DMS53 (cell line): ENCODE measurements at regions not wholly inside any gene's neighbourhood (a gene's known extent, or its start where the extent isn't known, plus 50 kb on each side); places are given as distances from the start of the nearest gene placed in this dataset.
A peak's percentile ranks its signal among the peaks of the same experiment; 100 is the strongest.

Experiments
- DNase-seq: peaks from one replicate; lab custom pipeline; 2025; lab: John Stamatoyannopoulos, UW

DNA sequence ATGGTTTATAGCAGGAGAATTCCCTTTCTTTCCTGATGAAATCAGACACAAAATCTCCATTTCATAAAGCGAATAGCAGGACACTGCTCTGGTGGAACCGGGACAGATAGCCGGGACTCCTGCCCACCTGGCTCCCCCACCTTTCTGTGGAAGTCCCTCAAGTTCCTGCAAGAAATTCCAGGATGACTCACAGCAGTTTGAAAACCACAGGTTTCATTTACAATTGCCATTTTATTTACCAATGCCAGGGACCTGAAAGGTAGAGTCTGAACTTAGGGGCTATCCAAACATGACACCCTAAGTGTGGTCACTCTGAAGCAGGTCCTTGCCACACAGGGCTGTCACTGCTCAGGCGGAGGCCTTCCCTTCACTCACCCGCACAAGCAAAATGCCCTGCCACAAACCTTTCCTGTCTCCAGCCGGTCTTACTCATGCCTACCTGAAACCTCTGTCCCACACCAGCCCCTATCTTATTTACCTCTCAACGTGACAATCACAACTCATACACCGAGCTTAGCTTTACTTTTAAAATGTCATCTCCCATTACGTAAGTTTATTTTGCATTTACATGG lies 63.3 kb upstream of the TAF1L start:
- DNase-seq = no peak

DNA sequence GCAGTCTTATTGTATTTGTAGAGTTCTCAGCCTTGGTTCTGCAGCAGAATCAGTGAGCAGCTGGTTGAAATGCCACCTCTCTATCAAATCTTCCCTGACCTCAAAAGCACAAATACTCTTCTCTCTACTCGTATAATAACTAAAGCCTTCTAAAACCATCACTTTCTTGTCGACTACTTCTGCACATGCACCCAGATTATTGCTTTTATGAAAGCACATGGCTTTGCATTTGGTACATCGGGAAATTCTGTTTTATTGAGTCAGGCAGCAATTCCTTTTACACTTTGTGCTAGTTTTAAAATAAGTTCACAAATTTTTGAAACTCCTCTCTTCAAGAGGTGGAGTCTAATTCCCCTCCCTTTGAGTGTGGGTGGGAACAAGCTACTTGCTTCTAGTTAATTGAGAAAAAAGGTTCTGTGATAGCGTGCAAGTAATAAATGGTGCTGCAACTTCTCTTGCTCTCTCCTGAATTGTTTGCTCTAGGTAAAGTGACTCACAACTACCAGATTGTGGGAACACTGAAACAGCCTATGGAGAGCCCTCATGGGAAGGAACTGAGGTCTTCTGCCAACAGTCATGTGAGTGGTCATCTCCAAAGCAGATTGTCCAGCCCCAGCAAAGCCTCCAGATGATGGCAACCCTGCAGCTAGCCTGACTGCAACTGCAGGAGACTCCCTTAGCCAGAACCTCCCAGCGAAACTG lies 66.0 kb upstream of the TAF1L start:
- DNase-seq = no peak

GRCh38 chr9:32703635-32704034 lies 68.2 kb upstream of the TAF1L start:
- DNase-seq = peak; percentile 18

GRCh38 chr9:32704343-32704742 lies 68.9 kb upstream of the TAF1L start:
- DNase-seq = no peak

DNA sequence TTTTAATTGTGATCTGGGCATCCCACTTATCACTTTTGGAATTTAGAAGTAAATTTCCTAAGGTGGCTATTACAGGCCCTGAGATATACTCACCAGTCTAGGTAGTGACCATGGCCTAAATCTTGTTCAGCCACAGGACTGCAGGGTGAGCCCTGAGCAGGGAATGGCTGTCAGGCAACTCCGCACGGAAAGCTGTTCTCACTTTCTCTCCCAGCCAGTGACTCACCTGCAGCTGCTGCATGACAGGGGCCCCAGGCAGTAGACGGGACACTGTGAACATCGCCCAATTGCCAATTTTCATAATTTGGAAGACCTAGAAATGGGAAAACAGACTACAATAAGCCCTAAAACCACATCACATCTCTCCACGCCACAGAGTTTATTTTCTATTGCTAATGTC lies 69.6 kb upstream of the TAF1L start:
- peak; percentile 10 for DNase-seq

DNA sequence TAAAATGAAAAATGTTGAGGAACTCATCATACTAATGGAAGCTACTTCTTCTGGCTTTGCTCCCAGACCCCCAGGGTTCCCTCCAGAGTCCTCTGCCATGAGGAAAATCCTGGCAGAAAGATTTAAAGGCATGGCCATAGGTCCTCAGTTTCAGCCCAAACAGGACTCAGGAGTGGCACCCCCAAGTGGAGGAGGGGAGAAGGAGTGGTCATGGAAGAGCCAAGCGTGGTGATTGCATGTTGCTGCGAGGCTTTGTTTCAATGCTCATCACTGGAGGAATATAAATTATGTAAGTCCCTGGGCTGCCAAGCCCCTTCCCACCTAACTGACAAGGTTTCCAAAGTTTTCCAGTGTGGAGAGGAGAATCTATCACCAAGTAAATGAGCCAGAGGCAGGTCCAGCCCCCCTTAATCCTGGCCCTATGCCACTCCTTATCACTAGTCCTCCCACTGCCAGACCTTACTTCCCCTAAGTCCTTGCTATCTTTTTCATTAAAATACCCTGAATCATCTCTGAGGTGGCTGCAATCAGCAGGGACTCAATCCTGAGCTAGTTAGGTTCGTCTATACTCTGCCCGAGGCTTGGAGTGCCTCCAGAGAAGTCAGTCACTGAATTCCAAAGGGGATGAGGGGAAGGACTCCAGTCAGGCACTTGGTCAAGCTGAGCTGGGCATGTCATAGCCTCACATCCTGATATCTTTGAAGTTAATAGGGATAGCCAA lies 70.7 kb upstream of the TAF1L start:
- no peak for DNase-seq

DNA sequence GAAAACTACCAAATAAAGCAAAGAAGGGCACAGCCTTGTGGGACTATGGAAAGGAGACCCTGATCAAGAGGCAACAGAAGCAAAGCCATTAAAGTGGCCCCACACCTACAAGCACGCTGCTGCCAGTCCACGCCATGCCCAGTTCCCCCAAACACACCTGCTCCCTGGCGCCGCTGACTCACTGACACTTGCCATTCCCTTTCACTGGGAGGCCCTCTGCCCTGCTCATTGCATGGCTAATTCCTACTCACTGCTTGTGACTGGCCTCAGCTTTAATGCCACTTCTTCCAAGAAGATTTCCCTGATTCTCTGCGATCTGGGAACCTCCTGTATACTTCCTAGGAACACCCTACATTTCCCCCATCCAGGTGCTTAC lies 71.2 kb upstream of the TAF1L start:
- DNase-seq = peak; percentile 38

GRCh38 chr9:32707326-32707725 lies 71.9 kb upstream of the TAF1L start:
- no peak for DNase-seq

- no peak for DNase-seq
These were observed 73.1 kb upstream of the TAF1L start for GRCh38 chr9:32708480-32709150.

- DNase-seq = no peak
These were observed 73.5 kb upstream of the TMEM215 start for GRCh38 chr9:32709871-32710270.

- DNase-seq = no peak
These were observed 66.9 kb upstream of the TMEM215 start for GRCh38 chr9:32716425-32716824.

GRCh38 chr9:32716955-32717543 lies 66.3 kb upstream of the TMEM215 start:
- no peak for DNase-seq

GRCh38 chr9:32722704-32723103 lies 60.6 kb upstream of the TMEM215 start:
- DNase-seq = no peak

DNA sequence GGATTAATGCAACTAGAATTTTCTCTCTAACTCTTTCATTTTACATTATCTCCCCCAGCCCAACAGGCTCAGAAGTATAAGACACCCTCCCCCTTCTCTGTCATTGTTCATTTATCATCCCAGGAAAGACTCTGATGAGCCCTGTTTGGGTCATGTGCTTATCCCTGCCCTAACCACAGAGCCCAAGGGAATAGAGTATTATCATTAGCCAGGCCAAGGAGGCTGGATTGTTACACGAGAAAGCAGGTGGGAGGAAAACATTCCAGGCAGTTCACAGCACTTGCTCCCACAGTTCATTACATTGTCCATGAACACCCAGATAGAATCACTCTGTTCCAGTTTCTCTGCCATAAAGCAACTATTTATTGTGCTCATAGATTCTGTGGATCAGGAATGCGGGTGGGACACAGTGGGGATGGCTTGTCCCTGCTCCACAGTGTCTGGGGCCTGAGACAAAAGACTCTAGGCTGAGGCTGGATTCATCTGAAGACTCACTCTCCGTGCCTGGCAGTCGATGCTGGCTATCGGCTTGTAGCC lies 59.5 kb upstream of the TMEM215 start:
- DNase-seq = no peak

- DNase-seq = no peak
These were observed 58.1 kb upstream of the TMEM215 start for GRCh38 chr9:32725066-32725860.

DNA sequence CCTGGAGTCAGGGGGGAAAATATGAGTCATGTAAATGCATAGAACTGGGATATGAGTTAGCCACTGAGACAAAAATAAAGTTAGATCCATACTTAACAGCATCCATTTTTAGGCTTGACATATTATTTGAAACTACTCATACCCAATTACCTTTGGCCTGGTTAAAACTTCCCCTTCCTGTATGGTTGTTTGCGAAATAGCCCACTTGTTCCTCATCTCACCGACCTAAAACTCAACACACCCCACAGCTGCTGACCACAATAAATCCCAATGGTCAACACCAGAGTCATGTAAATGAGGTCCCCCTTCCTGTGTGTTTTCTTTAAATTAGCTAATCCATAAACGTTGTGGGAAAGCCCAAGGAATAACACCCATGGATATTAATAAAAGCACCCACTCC lies 55.2 kb upstream of the TMEM215 start:
- no peak for DNase-seq
